PFSK-1 (cell line): ENCODE measurements at regions not wholly inside any gene's neighbourhood (a gene's known extent, or its start where the extent isn't known, plus 50 kb on each side); places are given as distances from the start of the nearest gene placed in this dataset.

Source experiments
- FOXP2 ChIP-seq: optimal IDR thresholded peaks from 2 replicates; pipeline ENCODE3; 2011; ENCODE audit warnings: borderline replicate concordance, control low read depth, inconsistent platforms; ENCODE audit not compliant: insufficient read depth; ENCODE audit errors: extremely low read length, extremely low read depth
- POLR2AphosphoS5 ChIP-seq: IDR thresholded peaks from 2 replicates; pipeline ENCODE4 v1.6.1; 2012; ENCODE audit warnings: low read depth, mild to moderate bottlenecking, control low read depth, low read length, moderate library complexity
- REST ChIP-seq, 2 experiments: IDR thresholded peaks; 2 replicates each; pipeline versions ENCODE4 v1.6.1 to v1.8.0; 2011 to 2012; ENCODE audit warnings: low read depth in 2 of 2, low read length in 2 of 2, control low read depth in 1 of 2, inconsistent platforms in 1 of 2, mild to moderate bottlenecking in 1 of 2, moderate library complexity in 1 of 2; ENCODE audit not compliant: insufficient read depth in 1 of 2
- SIN3A ChIP-seq: IDR thresholded peaks from 2 replicates; pipeline ENCODE4 v1.6.1; 2012; ENCODE audit warnings: mild to moderate bottlenecking, low read length, moderate library complexity, borderline replicate concordance; ENCODE audit not compliant: insufficient read depth
- TAF1 ChIP-seq: IDR thresholded peaks from 2 replicates; pipeline ENCODE4 v1.6.1; 2012; ENCODE audit warnings: low read length, control low read depth, borderline replicate concordance; ENCODE audit not compliant: insufficient read depth

GRCh38 chr11:116613206-116613875 is 159.4 kb downstream of the BUD13 start:
- no peak for TF ChIP-seq POLR2AphosphoS5
- TF ChIP-seq REST (IDR thresholded peaks at IDR 0.05; ENCODE audit: insufficient read depth in 1 of 2, low read depth in 2 of 2, low read length in 2 of 2) = no peak

GRCh38 chr11:116611998-116612620 is 160.7 kb downstream of the BUD13 start:
- no peak for TF ChIP-seq SIN3A
- TF ChIP-seq POLR2AphosphoS5 = no peak

- no peak for TF ChIP-seq TAF1
- no peak for TF ChIP-seq SIN3A
- TF ChIP-seq FOXP2 = no peak
Measured at GRCh38 chr11:116610190-116610589, 162.6 kb downstream of the BUD13 start.

DNA sequence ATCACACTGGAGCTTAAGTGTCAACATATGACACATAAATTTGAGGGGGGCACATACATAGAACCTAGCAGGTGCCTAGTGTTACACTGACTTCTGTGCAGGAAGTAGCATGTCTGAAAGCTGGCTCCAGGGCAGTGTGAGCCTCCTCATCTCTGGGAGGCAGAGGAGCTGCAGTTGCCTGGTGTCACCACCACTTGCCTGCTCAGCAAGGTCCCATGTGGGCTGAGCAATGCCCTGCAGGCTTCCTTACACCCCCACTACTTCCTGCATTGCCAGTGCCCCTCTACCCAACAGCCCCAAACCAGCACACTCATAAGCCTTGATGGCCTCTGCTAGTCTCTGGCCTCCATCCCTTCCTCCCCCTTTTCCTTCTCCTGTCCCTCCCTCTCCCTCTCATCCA is 165.8 kb downstream of the BUD13 start:
- TF ChIP-seq FOXP2 (no peak), REST (IDR thresholded peaks at IDR 0.05; ENCODE audit: insufficient read depth in 1 of 2, low read depth in 2 of 2, low read length in 2 of 2) (no peak), TAF1 (no peak), POLR2AphosphoS5 (no peak), SIN3A (no peak)

- TF ChIP-seq REST (IDR thresholded peaks at IDR 0.05; ENCODE audit: insufficient read depth in 1 of 2, low read depth in 2 of 2, low read length in 2 of 2) (peak; percentile 93 to 100), TAF1 (no peak), SIN3A (peak; percentile 60; the same call in 1 of the 2 replicates)
Measured at GRCh38 chr11:116605543-116606459, 167.0 kb downstream of the BUD13 start.

DNA sequence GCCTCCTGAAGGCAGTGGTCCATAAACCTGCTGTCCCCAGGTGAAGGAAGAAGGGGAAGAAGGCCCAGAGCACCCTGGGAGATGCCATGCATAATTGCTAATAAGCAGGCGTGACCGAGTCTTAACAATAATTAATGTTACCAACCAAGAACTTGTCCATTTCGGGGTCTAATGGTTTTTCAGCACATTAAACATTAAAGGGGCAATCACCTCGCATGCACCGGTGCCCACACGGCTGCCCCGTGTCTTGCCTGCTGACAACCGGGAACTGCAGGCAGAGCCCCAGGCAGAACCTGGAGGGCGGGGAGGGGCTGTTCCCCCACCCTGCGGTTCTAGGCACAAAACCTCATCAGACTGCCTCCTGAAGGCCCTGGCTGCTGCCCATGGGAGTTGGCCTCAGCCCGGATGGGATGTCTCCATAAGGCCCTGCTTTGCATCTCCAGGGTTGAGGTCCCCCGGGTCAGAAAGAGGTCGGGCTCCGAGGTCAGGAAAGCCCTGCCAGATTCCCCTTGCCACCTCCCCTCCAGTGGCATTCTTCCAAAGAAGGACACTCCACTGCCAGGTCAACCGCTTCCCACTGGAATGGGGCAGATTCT is 169.0 kb downstream of the BUD13 start:
- no peak for TF ChIP-seq FOXP2
- TF ChIP-seq POLR2AphosphoS5 = no peak
- TF ChIP-seq REST (IDR thresholded peaks at IDR 0.05; ENCODE audit: insufficient read depth in 1 of 2, low read depth in 2 of 2, low read length in 2 of 2) = no peak
